ENCODE measurements at regions not wholly inside any gene's neighbourhood (a gene's known extent, or its start where the extent isn't known, plus 50 kb on each side); places are given as distances from the start of the nearest gene placed in this dataset.

DNA sequence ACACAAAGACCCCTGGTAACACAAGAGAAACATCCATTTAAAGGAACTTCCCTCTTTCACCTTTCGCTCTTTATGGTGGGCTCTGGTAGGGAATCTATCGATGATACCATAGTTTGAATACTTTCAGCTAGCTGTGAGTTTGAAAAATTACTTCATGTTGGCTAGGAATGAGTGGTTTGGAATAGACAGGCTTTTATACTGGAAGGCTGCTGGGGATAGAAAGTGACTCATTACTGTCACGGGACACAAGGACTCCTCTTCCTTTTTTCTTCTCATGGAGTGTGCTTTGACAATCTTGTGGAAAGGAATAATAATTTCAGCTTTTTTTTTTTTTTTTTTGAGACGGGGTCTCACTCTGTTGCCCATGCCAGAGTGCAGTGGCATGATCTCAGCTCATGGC is 76.9 kb downstream of the CYB561 start:
- TF ChIP-seq, protein P1, sequence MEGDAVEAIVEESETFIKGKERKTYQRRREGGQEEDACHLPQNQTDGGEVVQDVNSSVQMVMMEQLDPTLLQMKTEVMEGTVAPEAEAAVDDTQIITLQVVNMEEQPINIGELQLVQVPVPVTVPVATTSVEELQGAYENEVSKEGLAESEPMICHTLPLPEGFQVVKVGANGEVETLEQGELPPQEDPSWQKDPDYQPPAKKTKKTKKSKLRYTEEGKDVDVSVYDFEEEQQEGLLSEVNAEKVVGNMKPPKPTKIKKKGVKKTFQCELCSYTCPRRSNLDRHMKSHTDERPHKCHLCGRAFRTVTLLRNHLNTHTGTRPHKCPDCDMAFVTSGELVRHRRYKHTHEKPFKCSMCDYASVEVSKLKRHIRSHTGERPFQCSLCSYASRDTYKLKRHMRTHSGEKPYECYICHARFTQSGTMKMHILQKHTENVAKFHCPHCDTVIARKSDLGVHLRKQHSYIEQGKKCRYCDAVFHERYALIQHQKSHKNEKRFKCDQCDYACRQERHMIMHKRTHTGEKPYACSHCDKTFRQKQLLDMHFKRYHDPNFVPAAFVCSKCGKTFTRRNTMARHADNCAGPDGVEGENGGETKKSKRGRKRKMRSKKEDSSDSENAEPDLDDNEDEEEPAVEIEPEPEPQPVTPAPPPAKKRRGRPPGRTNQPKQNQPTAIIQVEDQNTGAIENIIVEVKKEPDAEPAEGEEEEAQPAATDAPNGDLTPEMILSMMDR (IDR thresholded peaks at IDR 0.05) = no peak
- no peak for TF ChIP-seq POLR2A (IDR thresholded peaks at IDR 0.05)
